Panc1 (cell line): ENCODE measurements at regions not wholly inside any gene's neighbourhood (a gene's known extent, or its start where the extent isn't known, plus 50 kb on each side); places are given as distances from the start of the nearest gene placed in this dataset.

Experiments
- CTCF ChIP-seq: fragments of 450-650 bp; IDR thresholded peaks from 2 replicates; pipeline ENCODE4 v1.5.1; 2017; ENCODE audit warnings: mild to moderate bottlenecking
- POLR2AphosphoS5 ChIP-seq: IDR thresholded peaks from 2 replicates; pipeline ENCODE4 v1.6.1; 2012; ENCODE audit warnings: mild to moderate bottlenecking, low read depth, low read length, moderate library complexity

GRCh38 chr13:111648885-111649284 lies 328.4 kb downstream of the TEX29 start:
- TF ChIP-seq CTCF: no peak
- TF ChIP-seq POLR2AphosphoS5: no peak
